Gastrocnemius medialis (tissue), 4 donors: ENCODE measurements at regions not wholly inside any gene's neighbourhood (a gene's known extent, or its start where the extent isn't known, plus 50 kb on each side); places are given as distances from the start of the nearest gene placed in this dataset.

Experiments
- ATAC-seq, 2 donors: fragments of 150-250 bp; one replicate each; pipeline ENCODE4 v1.9.1; 2016
- DNase-seq, 2 donors: peaks; one replicate each; pipeline ENCODE4 v3.0.0-alpha.2; 2019
- H3K27ac ChIP-seq, 4 donors: fragments of 200-600 bp; sonication (generic); 1 replicate in 1 of 4; 2 replicates in 3 of 4; pipeline ENCODE4 v1.5.1; 2016 to 2018; ENCODE audit warnings: mild to moderate bottlenecking in 2 of 4, moderate library complexity in 1 of 4
- H3K27me3 ChIP-seq, 3 donors: fragments of 200-600 bp; sonication (generic) in 2 of 3; 1 replicate in 1 of 3; 2 replicates in 2 of 3; pipeline versions ENCODE4 v1.5.1 to v1.6.0; 2016 to 2019; ENCODE audit warnings: mild to moderate bottlenecking in 1 of 3, moderate library complexity in 1 of 3
- H3K36me3 ChIP-seq, 2 donors: fragments of 200-600 bp; sonication (generic) in 1 of 2; one replicate each; pipeline ENCODE4 v1.5.1; 2017 to 2018
- H3K4me1 ChIP-seq, 2 donors: fragments of 200-600 bp; sonication (generic) in 1 of 2; one replicate each; pipeline ENCODE4 v1.5.1; 2016 to 2017; ENCODE audit warnings: mild to moderate bottlenecking in 2 of 2
- H3K4me3 ChIP-seq, 4 donors: fragments of 200-600 bp; sonication (generic) in 3 of 4; 1 replicate in 1 of 4; 2 replicates in 3 of 4; pipeline ENCODE4 v1.5.1; 2016 to 2019; ENCODE audit warnings: mild to moderate bottlenecking in 2 of 4
- H3K9me3 ChIP-seq, 3 donors: fragments of 200-600 bp; sonication (generic) in 2 of 3; 1 replicate in 1 of 3; 2 replicates in 2 of 3; pipeline ENCODE4 v1.5.1; 2016 to 2019
- CTCF ChIP-seq, 5 experiments: fragments of 450-650 bp in 3 of 5; fragments of 200-600 bp in 2 of 5; sonication (generic) in 2 of 5; IDR thresholded peaks in 4 of 5; conservative IDR thresholded peaks in 1 of 5; 1 replicate in 4 of 5; 2 replicates in 1 of 5; pipeline ENCODE4 v1.5.1; 2016 to 2019; ENCODE audit warnings: antibody characterized with exemption in 5 of 5, mild to moderate bottlenecking in 3 of 5, moderate library complexity in 3 of 5
- POLR2A ChIP-seq, 2 donors: fragments of 450-650 bp; IDR thresholded peaks; one replicate each; pipeline ENCODE4 v1.6.1; 2017; ENCODE audit warnings: antibody characterized with exemption in 2 of 2, mild to moderate bottlenecking in 2 of 2, moderate library complexity in 2 of 2
- in situ Hi-C, 4 donors: fragments of 200-750 bp; cut with MboI; loops; one replicate each; pipeline versions ENCODE4 v1.15.0 to v1.8.0; 2017; ENCODE audit warnings: low sequenced_read_pairs in 4 of 4
- intact Hi-C: fragments of 100-400 bp; cut with DNase I; formaldehyde crosslinking; loops from one replicate; pipeline ENCODE4 v1.15.1; 2023; ENCODE audit warnings: low total_unique reads

- no peak for TF ChIP-seq POLR2A (IDR thresholded peaks at IDR 0.05)
- no peak for TF ChIP-seq CTCF (IDR thresholded peaks at IDR 0.05 in 4 of 5, conservative IDR thresholded peaks at IDR 0.05 in 1 of 5)
- no peak overlapping the region for H3K27ac ChIP-seq
- intact Hi-C loops: no loop called here
- no peaks in the 10 kb centered on the region for H3K36me3 ChIP-seq
- no peak overlapping the region for H3K4me3 ChIP-seq
- ATAC-seq (peak; percentile 60 to 79), DNase-seq (peak; percentile 18 to 56)
- in situ Hi-C loops: no loop called here
- H3K27me3 ChIP-seq: no peaks in the 10 kb centered on the region
- H3K9me3 ChIP-seq: no peaks in the 10 kb centered on the region
- no peaks in the 10 kb centered on the region for H3K4me1 ChIP-seq
Observed at GRCh38 chr11:15911377-15912044, 444.8 kb downstream of the SOX6 start.

GRCh38 chr11:15912291-15912690 lies 444.1 kb downstream of the SOX6 start:
- ATAC-seq (no peak), DNase-seq (no peak)
- Histone ChIP-seq H3K27ac (no peak overlapping the region), H3K4me1 (no peaks in the 10 kb centered on the region), H3K36me3 (no peaks in the 10 kb centered on the region), H3K27me3 (no peaks in the 10 kb centered on the region), H3K4me3 (no peak overlapping the region), H3K9me3 (no peaks in the 10 kb centered on the region)
- intact Hi-C loops (no loop called here), in situ Hi-C loops (no loop called here)
- TF ChIP-seq POLR2A (IDR thresholded peaks at IDR 0.05) (no peak), CTCF (IDR thresholded peaks at IDR 0.05 in 4 of 5, conservative IDR thresholded peaks at IDR 0.05 in 1 of 5) (no peak)

GRCh38 chr11:15912825-15913224 lies 443.5 kb downstream of the SOX6 start:
- no peak for DNase-seq
- Histone ChIP-seq H3K36me3 (no peaks in the 10 kb centered on the region), H3K27me3 (no peaks in the 10 kb centered on the region), H3K4me3 (no peak overlapping the region), H3K27ac (no peak overlapping the region), H3K9me3 (no peaks in the 10 kb centered on the region), H3K4me1 (no peaks in the 10 kb centered on the region)
- intact Hi-C loops (no loop called here), in situ Hi-C loops (no loop called here)
- no peak for TF ChIP-seq CTCF (IDR thresholded peaks at IDR 0.05 in 4 of 5, conservative IDR thresholded peaks at IDR 0.05 in 1 of 5)
- no peak for TF ChIP-seq POLR2A (IDR thresholded peaks at IDR 0.05)
- ATAC-seq: no peak

- TF ChIP-seq CTCF (IDR thresholded peaks at IDR 0.05 in 4 of 5, conservative IDR thresholded peaks at IDR 0.05 in 1 of 5) (no peak), POLR2A (IDR thresholded peaks at IDR 0.05) (no peak)
- Histone ChIP-seq H3K4me1 (no peaks in the 10 kb centered on the region), H3K27me3 (no peaks in the 10 kb centered on the region), H3K36me3 (no peaks in the 10 kb centered on the region), H3K4me3 (no peak overlapping the region), H3K9me3 (no peaks in the 10 kb centered on the region), H3K27ac (no peak overlapping the region)
- ATAC-seq (no peak), DNase-seq (no peak)
- intact Hi-C loops: no loop called here
- in situ Hi-C loops: no loop called here
Observed at GRCh38 chr11:15913261-15913660, 443.1 kb downstream of the SOX6 start.
